GM19025 (cell line): ENCODE measurements at regions not wholly inside any gene's neighbourhood (a gene's known extent, or its start where the extent isn't known, plus 50 kb on each side); places are given as distances from the start of the nearest gene placed in this dataset.
"Not testable (repeated sequence)": the region's sequence is repeated elsewhere in the genome, so short reads cannot be mapped to it uniquely, and the experiment has no call there.

Source experiments
- ATAC-seq: cut with Tn5 transposase; IDR thresholded peaks from one replicate; pipeline ENCODE4 v1.9.1; 2021; ENCODE audit warnings: mild to moderate bottlenecking, low read depth, moderate library complexity; ENCODE audit not compliant: unreplicated experiment

DNA sequence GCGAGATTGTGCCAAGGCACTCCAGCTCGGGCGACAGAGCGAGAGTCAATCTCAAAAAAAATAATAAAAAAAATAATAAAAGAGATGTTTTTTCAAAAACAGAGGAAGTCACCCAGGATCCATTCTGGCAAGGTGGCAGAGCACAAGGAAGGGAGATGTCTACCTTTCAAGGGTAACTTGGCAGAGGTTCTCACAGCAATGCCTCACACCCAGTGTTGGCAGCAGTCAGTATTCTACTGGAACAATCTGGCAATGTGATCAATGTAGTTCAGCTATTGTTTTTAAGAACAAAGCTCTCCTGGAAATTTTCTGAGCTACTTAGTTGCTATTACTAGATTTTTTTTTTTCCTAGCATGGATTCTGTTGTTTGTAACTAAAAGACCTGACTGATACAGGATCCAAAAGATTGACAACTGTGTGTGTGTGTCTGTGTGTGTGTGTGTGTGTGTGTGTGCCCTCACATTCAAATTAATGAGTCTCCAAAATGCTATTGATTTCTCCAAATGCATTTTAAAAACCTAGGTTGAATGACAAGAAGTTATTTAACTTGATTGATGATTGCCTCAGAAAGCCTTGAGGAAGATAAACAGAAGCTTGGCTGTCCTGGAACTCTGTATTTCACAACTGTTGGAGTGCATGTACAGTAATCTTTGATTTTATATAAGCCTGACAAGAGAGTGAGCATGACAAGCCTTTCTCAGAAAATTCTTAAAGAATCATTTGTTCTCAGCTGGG lies 114.1 kb upstream of the RREB1 start:
- ATAC-seq, result no peak

DNA sequence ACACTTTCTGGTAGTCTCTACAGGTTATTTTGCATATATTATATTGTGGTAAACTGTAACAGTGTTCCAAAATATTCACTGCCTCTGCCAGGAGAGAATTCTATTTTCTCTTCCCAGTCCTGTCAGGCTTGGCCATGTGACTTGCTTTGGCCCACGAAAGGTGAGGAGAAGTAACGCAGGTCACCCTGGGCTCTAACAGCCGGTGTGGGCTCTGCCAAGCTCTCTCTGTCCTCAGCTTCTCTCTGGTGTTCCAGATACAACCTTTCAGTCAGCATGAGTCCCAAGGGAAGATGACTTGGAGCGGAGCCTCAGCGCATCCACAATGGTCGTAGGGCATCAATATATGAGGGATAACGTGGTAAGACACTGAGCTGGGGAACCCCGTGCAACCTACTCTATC lies 113.0 kb upstream of the RREB1 start:
- ATAC-seq, result no peak

DNA sequence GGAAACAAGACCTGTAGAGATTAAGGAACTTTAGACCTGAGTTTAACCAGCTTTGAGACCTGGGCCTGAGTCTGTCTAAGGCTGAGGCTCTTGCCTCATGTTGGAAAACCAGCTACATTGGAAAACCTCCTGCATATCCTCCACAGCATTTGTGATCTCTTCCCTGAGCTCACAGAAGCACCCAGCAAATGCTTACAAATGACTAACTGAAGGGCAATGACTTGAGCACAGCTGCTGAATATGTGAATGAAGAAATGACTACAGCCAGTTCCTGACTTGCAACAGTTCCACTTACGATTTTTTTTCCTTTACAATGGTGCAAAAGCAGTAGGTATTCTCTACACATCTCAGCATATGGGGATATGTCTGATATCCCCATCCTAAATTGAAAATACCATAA lies 112.4 kb upstream of the RREB1 start:
- no peak for ATAC-seq

DNA sequence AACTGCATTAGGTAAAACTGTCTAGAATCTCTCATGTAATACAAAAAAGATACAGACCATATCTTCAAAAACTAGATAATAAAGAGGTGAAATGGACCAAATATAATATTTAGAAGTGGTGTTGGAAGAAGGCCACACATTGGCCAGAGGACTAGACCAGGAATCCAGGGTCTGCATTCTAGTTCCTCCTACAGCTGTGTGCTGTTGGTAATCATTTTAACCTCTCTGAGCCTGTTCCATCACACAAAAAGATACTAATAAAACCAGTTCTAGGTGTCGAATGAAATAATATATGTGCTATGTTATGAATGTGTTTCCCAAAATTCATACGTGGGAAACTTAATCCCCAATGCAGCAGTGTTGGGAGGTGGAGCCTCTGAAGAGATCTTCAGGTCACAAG lies 111.6 kb upstream of the RREB1 start:
- ATAC-seq, result no peak

DNA sequence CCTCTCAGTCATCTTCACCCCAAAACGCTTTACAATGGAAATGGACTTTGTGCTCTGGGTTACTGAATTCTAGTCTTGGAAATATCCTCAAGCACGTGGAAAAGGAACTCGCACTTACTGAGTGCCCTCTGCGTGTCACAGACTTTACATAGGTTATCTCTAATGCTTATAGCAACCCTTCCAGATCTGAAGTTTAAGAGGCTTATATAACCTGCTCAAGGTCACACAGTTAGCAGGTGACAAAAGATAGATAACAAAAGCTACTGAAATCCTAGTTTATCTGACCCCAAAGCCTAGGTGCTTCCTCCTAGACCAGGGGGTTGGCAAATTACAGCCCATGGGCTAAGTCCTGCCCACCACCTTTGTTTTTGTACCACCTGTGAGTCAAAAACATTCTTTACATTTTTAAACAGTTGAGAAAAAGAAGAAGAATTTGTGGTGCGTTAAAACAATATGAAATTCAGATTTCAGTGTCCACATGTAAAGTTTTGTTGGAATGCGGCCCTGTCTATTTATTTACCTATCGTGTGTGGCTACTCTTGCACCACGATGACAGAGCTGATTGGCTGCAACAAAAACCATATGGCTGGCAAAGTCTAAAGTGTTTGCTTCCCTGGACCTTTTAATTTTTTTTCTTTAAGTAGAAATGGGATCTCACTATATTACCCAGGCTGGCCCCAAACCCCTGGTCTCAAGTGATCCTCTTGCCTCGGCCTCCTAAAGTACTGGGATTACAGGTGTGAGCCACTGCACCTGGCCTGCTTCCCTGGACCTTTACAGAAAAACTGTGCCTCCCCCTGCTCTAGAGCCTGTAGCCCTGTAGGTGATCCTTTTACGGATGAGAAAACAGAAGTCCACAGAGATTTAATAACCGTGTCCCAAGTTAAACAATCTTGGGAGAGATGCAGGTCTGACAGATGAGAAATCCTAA lies 110.2 kb upstream of the RREB1 start:
- no peak for ATAC-seq

DNA sequence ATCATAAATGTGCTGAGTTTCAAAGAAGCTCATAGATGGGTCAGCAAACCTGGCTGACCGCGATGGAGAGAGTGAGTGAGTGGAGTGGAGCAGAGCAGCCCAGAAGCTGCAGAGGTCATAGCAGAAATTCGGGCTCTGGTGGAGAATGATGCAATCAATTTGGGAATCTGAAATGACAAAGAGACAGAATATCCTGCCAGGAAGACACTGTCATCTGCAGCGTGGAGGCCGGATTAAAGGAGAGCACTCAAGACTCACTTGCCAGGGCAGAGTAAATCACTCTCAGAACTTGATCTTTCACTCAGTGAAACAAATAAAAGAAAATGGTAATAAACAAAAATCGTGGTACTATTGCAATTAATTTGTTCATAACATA lies 109.6 kb upstream of the RREB1 start:
- no peak for ATAC-seq

DNA sequence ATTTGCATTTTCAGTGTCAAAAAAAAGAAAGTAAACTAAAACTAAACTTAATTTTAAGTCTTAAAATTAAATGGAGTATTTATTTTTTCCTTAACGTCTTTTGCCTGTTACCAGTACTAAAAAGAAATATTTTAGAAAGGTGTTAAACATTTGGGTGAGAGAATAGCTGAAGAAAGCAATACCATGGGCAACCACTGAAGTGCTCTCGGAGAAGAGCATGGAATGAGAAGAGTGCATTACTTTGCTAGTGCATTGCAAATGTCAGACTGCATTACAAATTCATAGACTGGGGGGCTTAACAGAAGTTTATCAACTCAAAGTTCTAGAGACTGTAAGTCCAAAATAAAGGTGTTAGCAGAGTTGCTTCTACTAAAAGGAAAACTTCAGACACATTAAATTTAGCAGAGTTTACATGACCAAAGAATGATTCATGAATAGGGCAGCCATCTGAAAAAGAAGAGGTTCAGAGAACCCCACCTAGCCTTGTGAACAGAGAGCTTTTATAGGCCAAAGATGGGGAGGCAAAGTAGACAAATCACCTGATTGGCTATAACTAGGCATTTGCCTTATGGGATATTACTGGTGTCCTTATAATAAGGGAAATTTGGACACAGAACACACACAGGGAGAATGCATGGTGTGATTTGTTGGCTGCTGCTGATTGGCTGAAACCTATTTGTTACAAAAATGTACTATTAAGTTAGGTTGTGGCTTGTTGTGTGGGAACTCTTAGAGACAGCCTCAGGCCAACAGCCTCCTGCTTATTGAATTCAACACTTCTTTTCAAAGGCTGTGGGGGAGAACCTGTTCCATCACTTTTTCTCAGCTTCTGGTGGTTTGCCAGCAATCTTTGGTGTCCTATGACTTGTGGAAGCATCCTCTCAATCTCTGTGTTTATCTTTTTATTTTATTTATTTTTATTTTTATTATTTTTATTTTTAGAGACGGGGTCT lies 106.7 kb upstream of the RREB1 start:
- no peak for ATAC-seq

DNA sequence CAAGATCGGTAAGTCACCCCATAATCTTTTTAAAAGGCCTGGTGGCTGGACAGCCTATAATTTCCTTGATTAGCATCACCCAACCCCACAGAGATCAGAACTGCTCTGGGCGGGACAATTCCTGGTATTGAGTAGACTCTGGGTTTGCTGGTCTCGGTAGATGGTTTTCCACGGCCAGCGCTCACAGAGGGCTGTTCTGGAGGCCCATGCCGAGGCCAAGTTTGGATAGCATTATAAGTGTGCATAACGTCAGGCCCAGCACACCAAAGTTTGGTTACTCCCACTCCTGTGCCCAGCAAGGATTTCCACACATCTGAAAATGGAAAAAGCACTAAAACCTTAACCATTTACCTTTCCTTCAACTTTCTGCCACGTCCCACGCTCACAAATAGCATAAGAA lies 104.7 kb upstream of the RREB1 start:
- no peak for ATAC-seq

DNA sequence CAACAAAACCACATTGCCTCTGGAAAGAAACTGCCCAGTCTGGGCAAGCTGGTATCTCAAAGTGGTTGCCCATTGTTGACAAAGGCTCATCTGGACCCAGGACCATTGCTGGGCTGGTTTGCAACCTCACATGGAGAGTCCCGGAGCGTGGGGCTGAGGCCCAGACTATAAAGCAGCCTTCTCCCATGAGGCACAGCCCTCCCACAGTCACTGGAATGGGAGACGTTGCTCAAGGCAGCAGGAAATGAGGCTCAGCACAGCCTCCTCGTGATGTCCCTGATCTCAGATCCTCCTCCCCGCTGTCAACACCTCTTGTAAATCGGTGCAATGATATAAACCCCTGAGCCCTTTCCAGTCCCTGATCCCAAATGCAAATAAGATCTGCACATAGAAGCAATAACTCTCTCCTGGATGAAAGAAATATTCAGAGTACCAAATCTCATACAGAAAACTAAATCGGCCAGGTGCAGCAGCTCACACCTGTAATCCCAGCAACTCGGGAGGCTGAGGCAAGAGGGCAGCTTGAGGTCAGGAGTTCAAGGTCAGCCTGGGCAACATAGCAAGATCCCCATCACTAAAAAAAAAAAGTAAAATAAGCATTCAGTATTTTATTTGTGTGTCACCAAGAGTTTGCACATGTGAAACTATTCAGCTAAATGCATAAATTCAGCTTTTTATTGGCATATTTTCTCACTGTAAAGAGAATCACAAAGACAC lies 103.0 kb upstream of the RREB1 start:
- no peak for ATAC-seq

DNA sequence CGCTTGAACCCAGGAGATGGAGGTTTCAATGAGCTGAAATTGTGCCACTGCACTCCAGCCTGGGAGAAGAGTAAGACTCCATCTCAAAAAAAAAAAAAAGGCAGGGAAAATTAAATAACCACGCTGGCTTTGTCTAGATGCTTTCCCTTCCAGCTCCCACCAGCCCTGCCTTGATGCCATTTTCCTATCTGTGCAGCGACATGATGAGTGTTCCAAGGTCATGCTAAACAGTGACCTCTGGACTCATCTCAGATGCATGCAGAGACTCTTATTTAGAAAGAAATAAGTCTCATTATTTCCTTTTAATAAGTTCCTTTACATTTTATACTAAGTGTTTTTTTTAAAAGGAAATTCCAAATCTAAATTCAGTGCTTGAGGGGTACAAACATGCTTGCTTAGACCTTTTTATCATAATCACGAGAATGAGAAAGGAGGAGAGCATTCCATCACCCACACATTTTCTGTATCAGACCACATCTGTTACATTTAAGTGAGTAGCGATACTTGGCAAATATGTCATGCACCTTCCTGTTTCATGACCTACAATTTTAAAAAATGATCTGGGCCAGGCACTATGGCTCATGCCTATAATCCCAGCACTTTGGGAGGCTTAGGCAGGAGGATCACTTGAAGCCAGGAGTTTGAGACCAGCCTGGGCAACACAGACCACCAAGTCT lies 101.1 kb upstream of the RREB1 start:
- ATAC-seq, result no peak

DNA sequence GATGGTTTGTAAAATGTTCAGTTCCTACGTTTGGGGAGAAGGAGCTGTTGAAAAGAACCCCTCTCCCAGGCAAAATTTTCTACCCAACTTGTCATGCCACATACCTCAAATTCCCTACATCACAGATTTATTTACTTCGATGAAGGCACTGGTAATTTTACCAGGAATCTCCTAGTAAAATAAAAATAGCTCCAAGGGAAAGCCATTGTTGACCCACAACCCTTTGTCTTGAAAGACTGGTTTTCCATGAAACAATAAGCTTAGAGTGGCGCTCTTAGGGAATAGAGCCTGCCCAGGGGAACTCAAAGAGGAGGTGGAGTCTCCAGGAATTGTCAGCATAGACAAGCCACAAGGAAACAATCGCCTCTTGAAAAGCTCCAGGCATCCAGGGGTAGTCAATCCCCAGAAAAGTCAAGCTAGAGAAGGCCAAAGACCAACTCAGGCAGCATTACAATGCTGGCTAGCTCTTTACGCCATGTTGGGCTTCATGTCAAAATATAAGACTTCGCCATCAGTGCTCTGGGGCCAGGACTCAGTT lies 99.2 kb upstream of the RREB1 start:
- no peak for ATAC-seq

DNA sequence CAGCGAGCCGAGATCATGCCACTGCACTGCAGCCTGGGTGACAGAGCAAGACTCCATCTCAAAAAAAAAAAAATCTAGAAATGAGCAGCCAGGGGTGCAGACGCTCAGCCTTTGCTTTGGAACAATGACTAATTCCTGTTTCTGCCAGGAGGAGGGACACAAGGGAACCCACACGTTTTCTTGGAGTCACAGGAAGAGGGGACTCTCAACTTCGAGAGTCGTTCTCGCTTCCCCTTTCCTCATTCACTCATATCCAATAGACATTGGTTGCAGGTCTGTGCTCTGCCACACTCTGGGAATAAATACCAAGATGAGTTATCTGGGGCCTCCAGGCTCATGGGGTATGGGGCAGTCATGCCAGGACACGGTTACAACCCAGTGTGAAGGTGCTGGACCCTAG lies 91.5 kb upstream of the RREB1 start:
- ATAC-seq, result no peak

DNA sequence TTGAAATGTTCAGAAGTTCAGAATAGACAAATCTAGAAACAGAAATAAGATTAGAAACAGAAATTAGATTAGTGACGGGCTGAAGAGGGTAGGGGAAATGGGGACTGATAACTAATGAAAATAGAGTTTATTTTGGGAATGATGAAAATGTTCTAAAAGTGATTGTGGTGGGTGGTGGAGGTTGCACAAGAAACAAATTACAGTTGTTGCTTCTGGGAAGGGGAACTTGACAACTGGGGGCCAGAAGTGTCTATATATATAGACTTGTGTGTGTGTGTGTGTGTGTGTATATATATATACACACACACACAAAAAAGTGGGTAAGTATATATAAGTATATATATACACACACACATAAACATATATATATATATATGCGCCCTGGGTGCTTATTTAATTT lies 86.5 kb upstream of the RREB1 start:
- ATAC-seq, result no peak

DNA sequence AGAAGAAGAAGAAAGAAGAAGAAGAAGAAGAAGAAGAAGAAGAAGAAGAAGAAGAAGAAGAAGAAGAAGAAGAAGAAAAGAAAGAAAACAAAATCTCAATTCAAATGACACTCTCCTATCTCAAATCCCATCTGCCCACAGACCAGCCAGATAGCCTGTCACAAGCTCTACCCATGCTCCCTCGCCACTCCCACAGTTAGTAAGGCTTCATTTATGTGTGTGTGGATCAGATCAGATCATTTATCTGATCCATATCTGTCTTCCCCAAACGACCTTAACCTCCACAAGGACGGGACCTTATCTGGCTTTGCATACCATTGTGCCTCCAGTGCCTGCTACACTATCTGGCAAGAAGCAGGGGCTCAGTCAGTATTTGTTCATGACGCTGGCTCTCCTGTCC lies 81.9 kb upstream of the RREB1 start:
- no peak for ATAC-seq

DNA sequence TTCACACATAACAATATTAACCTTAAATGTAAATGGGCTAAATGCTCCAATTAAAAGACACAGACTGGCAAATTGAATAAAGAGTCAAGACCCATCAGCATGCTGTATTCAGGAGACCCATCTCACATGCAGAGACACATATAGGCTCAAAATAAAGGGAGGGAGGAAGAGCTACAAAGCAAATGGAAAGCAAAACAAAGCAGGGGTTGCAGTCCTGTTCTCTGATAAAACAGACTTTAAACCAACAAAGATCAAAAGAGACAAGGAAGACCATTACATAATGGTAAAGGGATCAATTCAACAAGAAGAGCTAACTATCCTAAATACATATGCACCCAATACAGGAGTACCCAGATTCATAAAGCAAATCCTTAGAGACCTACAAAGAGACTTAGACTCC lies 78.8 kb upstream of the RREB1 start:
- not testable (repeated sequence) for ATAC-seq

DNA sequence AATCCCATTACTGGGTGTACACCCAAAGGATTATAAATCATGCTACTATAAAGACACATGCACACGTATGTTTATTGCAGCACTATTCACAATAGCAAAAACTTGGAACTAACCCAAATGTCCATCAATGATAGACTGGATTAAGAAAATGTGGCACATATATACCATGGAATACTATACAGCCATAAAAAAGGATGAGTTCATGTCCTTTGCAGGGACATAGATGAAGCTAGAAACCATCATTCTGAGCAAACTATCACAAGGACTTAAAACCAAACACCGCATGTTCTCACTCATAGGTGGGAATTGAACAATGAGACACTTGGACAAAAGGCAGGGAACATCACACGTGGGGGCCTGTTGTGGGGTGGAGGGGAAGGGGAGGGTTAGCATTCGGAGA lies 76.8 kb upstream of the RREB1 start:
- ATAC-seq, result not testable (repeated sequence)

DNA sequence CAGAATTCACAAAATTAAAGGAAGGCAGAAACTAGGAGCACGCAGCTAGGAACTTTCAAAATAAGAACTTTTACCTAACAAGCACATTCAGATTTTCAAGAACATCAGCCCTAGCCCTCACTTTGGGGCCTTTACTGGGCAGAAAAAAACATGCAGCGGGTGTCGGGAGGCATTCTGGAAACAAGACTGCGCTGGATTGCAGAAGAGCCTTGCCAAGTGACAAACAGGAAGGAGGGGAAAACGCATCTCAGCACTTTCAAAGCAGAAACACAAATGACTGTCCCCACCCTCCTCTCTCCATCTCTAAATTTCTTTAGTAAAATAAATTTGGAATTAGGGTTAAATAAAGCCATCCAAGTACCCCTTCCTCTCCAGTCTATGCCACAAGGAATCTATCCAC lies 74.6 kb upstream of the RREB1 start:
- no peak for ATAC-seq

DNA sequence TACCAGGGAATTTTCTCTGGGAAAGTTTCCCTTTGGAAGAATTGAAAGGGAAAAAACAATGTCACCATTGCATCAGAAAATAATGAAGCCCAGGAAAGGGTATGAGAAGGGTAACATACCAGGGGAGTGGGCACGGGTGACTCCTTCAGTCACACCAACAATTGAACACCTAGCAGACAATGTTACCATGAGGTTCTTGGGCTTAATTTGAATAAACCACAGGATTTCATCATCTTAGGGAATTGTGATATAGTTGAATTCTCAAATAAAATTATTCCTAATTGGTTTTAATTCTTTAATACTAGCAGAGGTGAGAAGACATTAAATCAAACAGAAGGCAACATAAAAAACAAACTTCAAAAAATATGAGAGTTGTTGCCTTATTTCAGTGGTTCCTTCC lies 73.7 kb upstream of the RREB1 start:
- ATAC-seq, result no peak

DNA sequence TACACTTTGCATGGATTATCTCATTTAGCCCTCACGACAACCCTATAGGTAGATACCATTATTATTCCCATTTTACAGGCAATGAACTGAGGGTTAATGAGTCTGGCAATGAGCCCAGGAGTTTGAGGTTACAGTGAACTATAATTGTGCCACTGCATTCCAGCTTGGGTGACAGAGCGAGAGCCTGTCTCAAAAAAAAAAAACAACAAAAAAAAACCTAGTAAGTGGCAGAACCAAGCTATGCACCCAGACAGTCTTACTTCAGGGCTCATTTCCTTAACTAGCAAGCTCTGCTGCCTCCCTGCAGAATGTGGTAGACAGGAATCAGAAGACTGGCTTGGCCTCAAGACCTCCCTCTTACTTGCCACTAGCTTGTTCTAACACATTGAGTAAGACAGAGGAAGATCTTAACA lies 71.9 kb upstream of the RREB1 start:
- ATAC-seq, result no peak
